GM19240 (cell line): ENCODE measurements at regions not wholly inside any gene's neighbourhood (a gene's known extent, or its start where the extent isn't known, plus 50 kb on each side); places are given as distances from the start of the nearest gene placed in this dataset.

ENCODE experiments used
- DNase-seq: peaks from one replicate; pipeline ENCODE4 v3.0.0; 2011; ENCODE audit warnings: low spot score; ENCODE audit not compliant: insufficient read length

GRCh38 chr14:56918849-56919574, 108.7 kb upstream of the OTX2 start:
- DNase-seq, result no peak

GRCh38 chr14:56905282-56905681, 95.0 kb upstream of the OTX2 start:
- no peak for DNase-seq

- DNase-seq, result no peak
Measured at GRCh38 chr14:56903304-56903969, 93.2 kb upstream of the OTX2 start.

GRCh38 chr14:56902385-56902784, 92.1 kb upstream of the OTX2 start:
- DNase-seq, result no peak

- no peak for DNase-seq
Measured at GRCh38 chr14:56900726-56901125, 90.4 kb upstream of the OTX2 start.

GRCh38 chr14:56899829-56900228, 89.5 kb upstream of the OTX2 start:
- DNase-seq, result no peak

- DNase-seq, result no peak
Measured at GRCh38 chr14:56896922-56897321, 86.6 kb upstream of the OTX2 start.

- DNase-seq, result no peak
Measured at GRCh38 chr14:56896231-56896630, 86.0 kb upstream of the OTX2 start.

GRCh38 chr14:56895154-56895553, 84.9 kb upstream of the OTX2 start:
- DNase-seq, result no peak

GRCh38 chr14:56894591-56894991, 84.3 kb upstream of the OTX2 start:
- DNase-seq, result no peak

GRCh38 chr14:56892959-56893358, 82.7 kb upstream of the OTX2 start:
- DNase-seq, result no peak

- DNase-seq, result no peak
Measured at GRCh38 chr14:56891226-56891625, 80.9 kb upstream of the OTX2 start.

- DNase-seq, result no peak
Measured at GRCh38 chr14:56889705-56890104, 79.4 kb upstream of the OTX2 start.

GRCh38 chr14:56888274-56888673, 78.0 kb upstream of the OTX2 start:
- DNase-seq, result no peak

- DNase-seq, result no peak
Measured at GRCh38 chr14:56887216-56887615, 76.9 kb upstream of the OTX2 start.

- no peak for DNase-seq
Measured at GRCh38 chr14:56886471-56887062, 76.3 kb upstream of the OTX2 start.

GRCh38 chr14:56885825-56886224, 75.5 kb upstream of the OTX2 start:
- DNase-seq, result no peak

- no peak for DNase-seq
Measured at GRCh38 chr14:56884617-56885016, 74.3 kb upstream of the OTX2 start.

- no peak for DNase-seq
Measured at GRCh38 chr14:56881181-56881580, 70.9 kb upstream of the OTX2 start.

GRCh38 chr14:56878766-56879165, 68.5 kb upstream of the OTX2 start:
- DNase-seq, result no peak

- no peak for DNase-seq
Measured at GRCh38 chr14:56875104-56875675, 64.9 kb upstream of the OTX2 start.

GRCh38 chr14:56874375-56874774, 64.1 kb upstream of the OTX2 start:
- peak; percentile 3 for DNase-seq
